ENCODE measurements at regions not wholly inside any gene's neighbourhood (a gene's known extent, or its start where the extent isn't known, plus 50 kb on each side); places are given as distances from the start of the nearest gene placed in this dataset.
"Not testable (repeated sequence)": the region's sequence is repeated elsewhere in the genome, so short reads cannot be mapped to it uniquely, and the experiment has no call there.

DNA sequence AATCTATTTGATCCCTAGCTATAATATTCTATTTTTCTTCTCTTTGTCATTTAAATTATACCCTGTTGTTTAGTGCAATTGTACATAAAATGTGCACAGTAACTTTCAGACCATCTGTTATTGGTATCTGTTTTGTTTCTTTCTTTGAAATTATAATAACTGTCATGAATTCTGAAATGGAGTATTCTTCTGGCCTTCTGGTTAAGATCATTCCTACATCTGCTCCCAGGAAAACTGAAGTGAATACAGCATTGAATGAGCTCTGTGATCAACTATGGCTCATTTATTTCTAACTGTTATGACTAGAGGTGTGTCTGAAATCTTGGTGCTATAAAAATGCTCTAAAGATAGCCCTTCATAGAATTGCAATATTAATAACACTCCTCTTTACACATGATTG is 788.4 kb upstream of the TMEFF2 start:
- H3K27me3 ChIP-seq (replicated peaks in 2 of 5; ENCODE audit: control insufficient read depth in 4 of 5, insufficient read depth in 5 of 5, low read length in 4 of 5): no peaks in the 10 kb centered on the region
- ChIA-PET CTCF (interaction anchor here (1.3 kb wide), 1 partner anchor 15 kb away, joined by 3 read pairs; no protein-coding TSS in a partner anchor), POLR2A (no interaction called here)
- DNase-seq: no peak
- no peaks in the 10 kb centered on the region for H3K36me3 ChIP-seq (ENCODE audit: control insufficient read depth in 4 of 4, insufficient read depth in 4 of 4, low read length in 3 of 4)
- H3K9me3 ChIP-seq (ENCODE audit: control extremely low read depth in 1 of 5, control insufficient read depth in 4 of 5, insufficient read depth in 2 of 5, low read depth in 1 of 5, low read length in 4 of 5): no peaks in the 10 kb centered on the region
- no peak overlapping the region for H3K27ac ChIP-seq (ENCODE audit: insufficient read depth in 1 of 2, low read depth in 1 of 2, low read length in 2 of 2, poor library complexity in 1 of 2, severe bottlenecking in 2 of 2)
- no peaks in the 10 kb centered on the region for H3K4me1 ChIP-seq (ENCODE audit: control extremely low read depth in 1 of 4, control insufficient read depth in 4 of 4, insufficient read depth in 4 of 4, low read length in 3 of 4)
- no peak overlapping the region for H3K4me3 ChIP-seq (ENCODE audit: control insufficient read depth in 1 of 7, extremely low read depth in 1 of 7, insufficient read depth in 4 of 7, low read depth in 2 of 7, low read length in 6 of 7)

GRCh38 chr2:192978395-192978794 is 783.7 kb upstream of the TMEFF2 start:
- Histone ChIP-seq H3K27ac (ENCODE audit: insufficient read depth in 1 of 2, low read depth in 1 of 2, low read length in 2 of 2, poor library complexity in 1 of 2, severe bottlenecking in 2 of 2) (no peak overlapping the region), H3K4me3 (ENCODE audit: control insufficient read depth in 1 of 7, extremely low read depth in 1 of 7, insufficient read depth in 4 of 7, low read depth in 2 of 7, low read length in 6 of 7) (no peak overlapping the region), H3K4me1 (ENCODE audit: control extremely low read depth in 1 of 4, control insufficient read depth in 4 of 4, insufficient read depth in 4 of 4, low read length in 3 of 4) (no peaks in the 10 kb centered on the region), H3K36me3 (ENCODE audit: control insufficient read depth in 4 of 4, insufficient read depth in 4 of 4, low read length in 3 of 4) (no peaks in the 10 kb centered on the region), H3K9me3 (ENCODE audit: control extremely low read depth in 1 of 5, control insufficient read depth in 4 of 5, insufficient read depth in 2 of 5, low read depth in 1 of 5, low read length in 4 of 5) (no peaks in the 10 kb centered on the region), H3K27me3 (replicated peaks in 2 of 5; ENCODE audit: control insufficient read depth in 4 of 5, insufficient read depth in 5 of 5, low read length in 4 of 5) (no peaks in the 10 kb centered on the region)
- ChIA-PET CTCF (no interaction called here), POLR2A (no interaction called here)
- DNase-seq: no peak
- WGBS (ENCODE audit: insufficient coverage): 63% methylated on average over 1 of the region's 3 CpGs

DNA sequence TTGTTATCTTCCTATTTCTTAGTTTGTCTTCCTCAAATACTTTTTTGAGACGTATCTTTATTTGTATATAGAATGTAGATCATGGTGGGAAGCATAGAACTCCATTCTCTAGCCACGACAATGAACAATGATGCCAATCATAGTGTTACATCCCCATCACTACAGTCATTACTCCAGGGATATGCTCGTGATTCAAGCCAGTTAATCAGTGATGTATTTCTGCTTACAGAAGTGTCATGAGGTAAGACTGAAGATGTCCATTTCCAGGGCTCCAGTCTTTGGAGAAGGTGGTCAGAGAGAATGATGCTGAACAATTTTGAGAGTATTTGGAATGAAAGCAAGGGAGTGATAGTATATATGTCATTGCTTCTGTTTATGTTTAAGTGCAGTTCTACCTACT is 777.2 kb upstream of the TMEFF2 start:
- Histone ChIP-seq H3K36me3 (ENCODE audit: control insufficient read depth in 4 of 4, insufficient read depth in 4 of 4, low read length in 3 of 4) (no peaks in the 10 kb centered on the region), H3K27ac (ENCODE audit: insufficient read depth in 1 of 2, low read depth in 1 of 2, low read length in 2 of 2, poor library complexity in 1 of 2, severe bottlenecking in 2 of 2) (no peak overlapping the region), H3K4me3 (ENCODE audit: control insufficient read depth in 1 of 7, extremely low read depth in 1 of 7, insufficient read depth in 4 of 7, low read depth in 2 of 7, low read length in 6 of 7) (no peak overlapping the region), H3K27me3 (replicated peaks in 2 of 5; ENCODE audit: control insufficient read depth in 4 of 5, insufficient read depth in 5 of 5, low read length in 4 of 5) (no peaks in the 10 kb centered on the region), H3K4me1 (ENCODE audit: control extremely low read depth in 1 of 4, control insufficient read depth in 4 of 4, insufficient read depth in 4 of 4, low read length in 3 of 4) (no peaks in the 10 kb centered on the region), H3K9me3 (ENCODE audit: control extremely low read depth in 1 of 5, control insufficient read depth in 4 of 5, insufficient read depth in 2 of 5, low read depth in 1 of 5, low read length in 4 of 5) (peaks cover 0 to 1% (median 0%) of the 10 kb centered on the region in 5 experiments)
- CTCF ChIA-PET: no interaction called here
- no CpG with 5 or more reads among the region's 3 CpGs for WGBS (ENCODE audit: insufficient coverage)
- POLR2A ChIA-PET: no interaction called here
- no peak for DNase-seq

DNA sequence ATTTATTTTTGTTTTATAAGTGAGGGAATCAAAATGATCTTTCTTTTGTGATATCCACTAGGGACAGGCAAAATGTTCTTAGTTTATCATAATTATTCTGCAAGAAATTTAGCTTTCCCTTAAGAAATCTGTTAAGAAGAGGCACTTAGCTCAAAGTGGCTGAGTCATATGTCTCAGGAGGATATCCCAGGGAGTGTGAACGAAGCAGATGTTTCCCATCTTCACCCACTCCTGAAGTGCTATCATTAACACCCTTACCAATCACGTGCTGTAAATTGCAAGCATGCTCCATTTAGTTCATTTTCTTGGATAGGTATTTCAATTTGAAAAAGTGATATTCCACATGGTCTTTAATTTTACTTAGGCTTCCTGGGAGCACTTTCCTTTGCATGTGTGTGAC is 774.3 kb upstream of the TMEFF2 start:
- ChIA-PET POLR2A (no interaction called here), CTCF (interaction anchor here (0.6 to 1.2 kb wide), 3 partner anchors 24 to 133 kb away, joined by 3 to 4 read pairs (median 3); no protein-coding TSS in a partner anchor)
- WGBS (ENCODE audit: insufficient coverage): no CpG with 5 or more reads among the region's 2 CpGs

DNA sequence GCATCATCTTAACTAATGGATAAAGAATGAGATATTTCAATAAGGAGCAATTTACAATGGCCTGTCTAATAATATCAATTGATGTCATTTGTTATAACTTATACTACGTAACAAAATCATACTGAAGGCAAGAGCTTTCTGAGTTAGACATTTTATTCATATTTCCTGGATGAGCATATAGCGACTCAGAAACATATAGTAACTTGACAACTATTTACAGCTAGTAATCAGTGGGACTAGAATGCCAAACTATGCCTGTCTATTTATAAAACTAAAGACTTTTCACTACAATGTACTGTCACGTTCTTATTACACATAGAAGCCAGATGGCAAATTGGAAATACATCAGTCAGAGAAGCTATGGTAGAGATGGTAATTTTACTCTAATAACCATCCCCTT is 766.2 kb upstream of the TMEFF2 start:
- 86% methylated on average over 2 of the region's 3 CpGs for WGBS (ENCODE audit: insufficient coverage)
- H3K27me3 ChIP-seq (replicated peaks in 2 of 5; ENCODE audit: control insufficient read depth in 4 of 5, insufficient read depth in 5 of 5, low read length in 4 of 5): no peaks in the 10 kb centered on the region
- H3K27ac ChIP-seq (ENCODE audit: insufficient read depth in 1 of 2, low read depth in 1 of 2, low read length in 2 of 2, poor library complexity in 1 of 2, severe bottlenecking in 2 of 2): no peak overlapping the region
- no peaks in the 10 kb centered on the region for H3K36me3 ChIP-seq (ENCODE audit: control insufficient read depth in 4 of 4, insufficient read depth in 4 of 4, low read length in 3 of 4)
- no peaks in the 10 kb centered on the region for H3K4me1 ChIP-seq (ENCODE audit: control extremely low read depth in 1 of 4, control insufficient read depth in 4 of 4, insufficient read depth in 4 of 4, low read length in 3 of 4)
- no peak for DNase-seq
- POLR2A ChIA-PET: no interaction called here
- CTCF ChIA-PET: no interaction called here
- H3K4me3 ChIP-seq (ENCODE audit: control insufficient read depth in 1 of 7, extremely low read depth in 1 of 7, insufficient read depth in 4 of 7, low read depth in 2 of 7, low read length in 6 of 7): no peak overlapping the region
- H3K9me3 ChIP-seq (ENCODE audit: control extremely low read depth in 1 of 5, control insufficient read depth in 4 of 5, insufficient read depth in 2 of 5, low read depth in 1 of 5, low read length in 4 of 5): peaks cover 0 to 2% (median 0%) of the 10 kb centered on the region in 5 experiments

More for the DNA sequence above, 774.3 kb upstream of the TMEFF2 start:
- peak in 1 of 3 donors; percentile 0 for DNase-seq
- Histone ChIP-seq H3K4me3 (ENCODE audit: control insufficient read depth in 1 of 7, extremely low read depth in 1 of 7, insufficient read depth in 4 of 7, low read depth in 2 of 7, low read length in 6 of 7) (no peak overlapping the region), H3K27ac (ENCODE audit: insufficient read depth in 1 of 2, low read depth in 1 of 2, low read length in 2 of 2, poor library complexity in 1 of 2, severe bottlenecking in 2 of 2) (no peak overlapping the region), H3K36me3 (ENCODE audit: control insufficient read depth in 4 of 4, insufficient read depth in 4 of 4, low read length in 3 of 4) (no peaks in the 10 kb centered on the region), H3K4me1 (ENCODE audit: control extremely low read depth in 1 of 4, control insufficient read depth in 4 of 4, insufficient read depth in 4 of 4, low read length in 3 of 4) (no peaks in the 10 kb centered on the region), H3K9me3 (ENCODE audit: control extremely low read depth in 1 of 5, control insufficient read depth in 4 of 5, insufficient read depth in 2 of 5, low read depth in 1 of 5, low read length in 4 of 5) (peaks cover 0 to 1% (median 0%) of the 10 kb centered on the region in 5 experiments), H3K27me3 (replicated peaks in 2 of 5; ENCODE audit: control insufficient read depth in 4 of 5, insufficient read depth in 5 of 5, low read length in 4 of 5) (no peaks in the 10 kb centered on the region)

GRCh38 chr2:192958615-192959014 is 763.9 kb upstream of the TMEFF2 start:
- POLR2A ChIA-PET; H3K9me3 ChIP-seq (ENCODE audit: control extremely low read depth in 1 of 5, control insufficient read depth in 4 of 5, insufficient read depth in 2 of 5, low read depth in 1 of 5, low read length in 4 of 5); CTCF ChIA-PET; H3K36me3 ChIP-seq (ENCODE audit: control insufficient read depth in 4 of 4, insufficient read depth in 4 of 4, low read length in 3 of 4); H3K27me3 ChIP-seq (replicated peaks in 2 of 5; ENCODE audit: control insufficient read depth in 4 of 5, insufficient read depth in 5 of 5, low read length in 4 of 5); DNase-seq; H3K4me3 ChIP-seq (ENCODE audit: control insufficient read depth in 1 of 7, extremely low read depth in 1 of 7, insufficient read depth in 4 of 7, low read depth in 2 of 7, low read length in 6 of 7); H3K27ac ChIP-seq (ENCODE audit: insufficient read depth in 1 of 2, low read depth in 1 of 2, low read length in 2 of 2, poor library complexity in 1 of 2, severe bottlenecking in 2 of 2); H3K4me1 ChIP-seq (ENCODE audit: control extremely low read depth in 1 of 4, control insufficient read depth in 4 of 4, insufficient read depth in 4 of 4, low read length in 3 of 4): not testable (repeated sequence)
- WGBS (ENCODE audit: insufficient coverage): 96% methylated on average over 7 of the region's 7 CpGs

DNA sequence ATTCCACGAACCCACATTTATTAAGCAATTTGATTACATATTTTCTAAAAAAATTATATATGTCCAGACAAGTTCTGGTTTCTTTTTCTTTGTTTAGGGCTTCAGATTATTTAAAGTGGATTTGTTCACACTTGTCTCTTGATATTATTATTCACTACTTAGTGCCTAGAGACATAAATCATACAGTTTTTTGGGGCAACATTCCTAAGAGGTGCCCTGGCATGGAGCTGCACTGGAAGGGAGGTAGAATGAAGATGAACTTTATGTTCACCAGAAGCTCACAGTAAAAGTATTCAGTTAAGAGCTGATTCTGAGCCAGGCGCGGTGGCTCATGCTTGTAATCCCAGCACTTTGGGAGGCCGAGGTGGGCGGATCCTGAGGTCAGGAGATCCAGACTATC is 762.7 kb upstream of the TMEFF2 start:
- H3K36me3 ChIP-seq (ENCODE audit: control insufficient read depth in 4 of 4, insufficient read depth in 4 of 4, low read length in 3 of 4): no peaks in the 10 kb centered on the region
- H3K4me3 ChIP-seq (ENCODE audit: control insufficient read depth in 1 of 7, extremely low read depth in 1 of 7, insufficient read depth in 4 of 7, low read depth in 2 of 7, low read length in 6 of 7): no peak overlapping the region
- POLR2A ChIA-PET: no interaction called here
- no CpG with 5 or more reads among the region's 5 CpGs for WGBS (ENCODE audit: insufficient coverage)
- no peak overlapping the region for H3K27ac ChIP-seq (ENCODE audit: insufficient read depth in 1 of 2, low read depth in 1 of 2, low read length in 2 of 2, poor library complexity in 1 of 2, severe bottlenecking in 2 of 2)
- DNase-seq: no peak
- CTCF ChIA-PET: interaction anchor here (0.5 kb wide), 1 partner anchor 527 kb away, joined by 4 read pairs; no protein-coding TSS in a partner anchor
- H3K9me3 ChIP-seq (ENCODE audit: control extremely low read depth in 1 of 5, control insufficient read depth in 4 of 5, insufficient read depth in 2 of 5, low read depth in 1 of 5, low read length in 4 of 5): peaks cover 0 to 2% (median 0%) of the 10 kb centered on the region in 5 experiments
- no peaks in the 10 kb centered on the region for H3K4me1 ChIP-seq (ENCODE audit: control extremely low read depth in 1 of 4, control insufficient read depth in 4 of 4, insufficient read depth in 4 of 4, low read length in 3 of 4)
- H3K27me3 ChIP-seq (replicated peaks in 2 of 5; ENCODE audit: control insufficient read depth in 4 of 5, insufficient read depth in 5 of 5, low read length in 4 of 5): no peaks in the 10 kb centered on the region

All from common myeloid progenitor, CD34-positive (primary cell).